ENCODE measurements at regions not wholly inside any gene's neighbourhood (a gene's known extent, or its start where the extent isn't known, plus 50 kb on each side); places are given as distances from the start of the nearest gene placed in this dataset.

DNA sequence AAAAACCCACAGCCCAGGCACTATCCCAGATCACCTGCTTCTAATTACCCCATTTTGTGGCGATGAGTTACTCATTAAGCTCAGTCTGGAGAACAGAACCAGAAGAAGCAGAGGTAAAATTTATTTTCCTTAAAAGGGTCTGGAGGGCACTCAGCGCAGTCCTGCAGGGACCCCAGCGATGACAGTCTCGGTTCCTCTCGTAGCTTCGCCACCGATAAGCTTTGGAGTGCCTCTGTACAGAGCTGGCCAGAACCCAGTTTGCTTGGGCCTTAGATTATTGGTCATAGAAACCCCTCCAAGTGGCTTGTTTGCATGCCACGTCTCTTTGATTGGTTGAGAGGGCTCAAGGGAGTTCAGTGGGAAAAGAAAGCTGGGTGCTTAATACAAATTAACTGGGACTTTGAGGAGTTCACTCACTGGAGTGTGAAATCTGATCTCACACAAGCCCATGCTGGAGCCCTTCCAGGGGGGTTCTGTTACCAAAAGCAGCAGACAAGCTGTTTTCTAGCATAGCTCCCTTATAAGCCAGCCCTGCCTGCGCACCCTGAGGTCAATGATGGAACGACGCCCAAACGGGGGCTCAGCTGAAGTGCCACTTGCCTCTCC lies 158.5 kb upstream of the ARID1B start:
- Histone ChIP-seq H3K36me3 (no peaks in the 10 kb centered on the region), H3K27me3 (no peaks in the 10 kb centered on the region), H3K9me3 (no peaks in the 10 kb centered on the region), H3K4me1 (no peaks in the 10 kb centered on the region), H3K4me3 (no peak overlapping the region), H3K27ac (no peak overlapping the region)
- 59% methylated on average over 9 of the region's 12 CpGs for WGBS (ENCODE audit: insufficient coverage, low coverage, low lambda C conversion rate, missing lambda C conversion rate)
- TF ChIP-seq CTCF (IDR thresholded peaks at IDR 0.05) (no peak), POLR2A (IDR thresholded peaks at IDR 0.05) (no peak)
- DNase-seq (no peak), ATAC-seq (no peak)
- intact Hi-C loops (cut with DNase I), result no loop called here

- WGBS (ENCODE audit: insufficient coverage, low coverage, low lambda C conversion rate, missing lambda C conversion rate), result 72% methylated on average over 3 of the region's 3 CpGs
- TF ChIP-seq CTCF (IDR thresholded peaks at IDR 0.05) (no peak), POLR2A (IDR thresholded peaks at IDR 0.05) (no peak)
These were observed 159.2 kb upstream of the ARID1B start for GRCh38 chr6:156617941-156618340.

GRCh38 chr6:156617376-156617775 lies 159.8 kb upstream of the ARID1B start:
- Histone ChIP-seq H3K36me3 (no peaks in the 10 kb centered on the region), H3K27ac (no peak overlapping the region), H3K9me3 (no peaks in the 10 kb centered on the region), H3K4me1 (no peaks in the 10 kb centered on the region), H3K4me3 (no peak overlapping the region), H3K27me3 (no peaks in the 10 kb centered on the region)
- TF ChIP-seq POLR2A (IDR thresholded peaks at IDR 0.05) (no peak), CTCF (IDR thresholded peaks at IDR 0.05) (no peak)
- DNase-seq (no peak), ATAC-seq (peak; percentile 25 to 54 (median 53))
- intact Hi-C loops (cut with DNase I), result no loop called here
- WGBS (ENCODE audit: insufficient coverage, low coverage, low lambda C conversion rate, missing lambda C conversion rate), result 23% methylated on average over 8 of the region's 10 CpGs

More at GRCh38 chr6:156617941-156618340, 159.2 kb upstream of the ARID1B start:
- Histone ChIP-seq H3K4me3 (no peak overlapping the region), H3K27me3 (no peaks in the 10 kb centered on the region), H3K36me3 (no peaks in the 10 kb centered on the region), H3K9me3 (no peaks in the 10 kb centered on the region), H3K27ac (no peak overlapping the region), H3K4me1 (no peaks in the 10 kb centered on the region)
- intact Hi-C loops (cut with DNase I), result no loop called here
- no peak for DNase-seq
- ATAC-seq, result no peak

- TF ChIP-seq CTCF (IDR thresholded peaks at IDR 0.05), result no peak
- TF ChIP-seq POLR2A (IDR thresholded peaks at IDR 0.05), result no peak
- WGBS (ENCODE audit: insufficient coverage, low coverage, low lambda C conversion rate, missing lambda C conversion rate), result no CpG with 5 or more reads among the region's 1 CpG
These were observed 160.7 kb upstream of the ARID1B start for GRCh38 chr6:156616495-156616894.

DNA sequence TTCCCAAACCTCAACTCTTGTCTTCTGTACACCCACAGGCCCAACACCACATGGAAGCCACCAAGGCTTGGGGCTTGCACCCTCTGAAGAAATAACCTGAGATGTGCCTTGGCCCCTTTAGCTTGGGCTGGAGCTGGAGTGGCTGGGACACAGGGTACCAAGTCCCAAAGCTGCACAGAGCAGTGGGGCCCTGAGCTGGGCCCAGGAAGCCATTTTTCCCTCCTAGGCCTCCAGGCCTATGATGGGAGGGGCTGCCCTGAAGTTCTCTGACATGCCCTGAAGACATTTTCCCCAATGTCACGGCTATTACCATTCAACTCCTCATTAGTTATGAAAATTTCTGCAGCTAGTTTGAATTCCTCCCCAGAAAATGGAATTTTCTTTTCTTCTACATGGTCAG lies 163.2 kb upstream of the ARID1B start:
- no peak for ATAC-seq
- Histone ChIP-seq H3K4me1 (no peaks in the 10 kb centered on the region), H3K27ac (no peak overlapping the region), H3K36me3 (no peaks in the 10 kb centered on the region), H3K9me3 (no peaks in the 10 kb centered on the region), H3K27me3 (no peaks in the 10 kb centered on the region), H3K4me3 (no peak overlapping the region)
- 75% methylated on average over 1 of the region's 1 CpG for WGBS (ENCODE audit: insufficient coverage, low coverage, low lambda C conversion rate, missing lambda C conversion rate)
- intact Hi-C loops (cut with DNase I), result no loop called here
- TF ChIP-seq CTCF (IDR thresholded peaks at IDR 0.05) (no peak), POLR2A (IDR thresholded peaks at IDR 0.05) (no peak)
- no peak for DNase-seq

More at GRCh38 chr6:156616495-156616894, 160.7 kb upstream of the ARID1B start:
- ATAC-seq (no peak), DNase-seq (no peak)
- Histone ChIP-seq H3K36me3 (no peaks in the 10 kb centered on the region), H3K4me3 (no peak overlapping the region), H3K4me1 (no peaks in the 10 kb centered on the region), H3K27me3 (no peaks in the 10 kb centered on the region), H3K9me3 (no peaks in the 10 kb centered on the region), H3K27ac (no peak overlapping the region)
- intact Hi-C loops (cut with DNase I), result no loop called here
